Keratinocyte (primary cell): ENCODE measurements at regions not wholly inside any gene's neighbourhood (a gene's known extent, or its start where the extent isn't known, plus 50 kb on each side); places are given as distances from the start of the nearest gene placed in this dataset.

Experiments used
- DNase-seq: peaks from one replicate; pipeline ENCODE4 v3.0.0-alpha.2; 2011; ENCODE audit warnings: low read depth, missing footprints, low spot score
- FAIRE-seq: peaks from 2 replicates; lab custom pipeline; 2011; peaks lifted over from hg19 to GRCh38; lab: Jason Lieb, UNC
- H2AFZ ChIP-seq: 2 replicates; pipeline ENCODE4 v1.6.0; 2012; ENCODE audit warnings: low read length, control low read depth, inconsistent platforms; ENCODE audit not compliant: control insufficient read depth
- H3K27ac ChIP-seq: 2 replicates; pipeline ENCODE4 v1.5.1; 2011; ENCODE audit warnings: low read length; ENCODE audit not compliant: control insufficient read depth, insufficient read depth
- H3K27me3 ChIP-seq: 3 replicates; pipeline ENCODE4 v1.6.0; 2011; ENCODE audit warnings: low read length; ENCODE audit not compliant: control insufficient read depth, insufficient read depth; ENCODE audit errors: extremely low read depth
- H3K36me3 ChIP-seq, 2 experiments: 2 replicates in 1 of 2; 3 replicates in 1 of 2; pipeline ENCODE4 v1.5.1; 2011; ENCODE audit warnings: low read length in 2 of 2, mild to moderate bottlenecking in 1 of 2; ENCODE audit not compliant: control insufficient read depth in 2 of 2, insufficient read depth in 2 of 2; ENCODE audit errors: extremely low read depth in 1 of 2
- H3K4me1 ChIP-seq: 3 replicates; pipeline ENCODE4 v1.5.1; 2011; ENCODE audit warnings: low read length; ENCODE audit not compliant: control insufficient read depth, insufficient read depth; ENCODE audit errors: extremely low read depth
- H3K4me2 ChIP-seq: 3 replicates; pipeline ENCODE4 v1.6.0; 2011; ENCODE audit warnings: low read depth, low read length; ENCODE audit not compliant: control insufficient read depth, insufficient read depth; ENCODE audit errors: extremely low read depth
- H3K4me3 ChIP-seq, 3 experiments: fragments of 200-600 bp in 1 of 3; sonication (generic) in 1 of 3; 2 replicates in 2 of 3; 3 replicates in 1 of 3; pipeline ENCODE4 v1.5.1; 2011 to 2016; ENCODE audit warnings: low read length in 3 of 3, mild to moderate bottlenecking in 3 of 3, control low read depth in 2 of 3, inconsistent platforms in 1 of 3, low read depth in 1 of 3, mixed read lengths in 1 of 3, mixed run types in 1 of 3, moderate library complexity in 1 of 3; ENCODE audit not compliant: control insufficient read depth in 2 of 3, insufficient read depth in 2 of 3; ENCODE audit errors: extremely low read depth in 1 of 3
- H3K79me2 ChIP-seq: 2 replicates; pipeline ENCODE4 v1.6.0; 2012; ENCODE audit warnings: low read length; ENCODE audit not compliant: control insufficient read depth, insufficient read depth
- H3K9ac ChIP-seq: 3 replicates; pipeline ENCODE4 v1.6.0; 2011; ENCODE audit warnings: low read length; ENCODE audit not compliant: control insufficient read depth, insufficient read depth; ENCODE audit errors: extremely low read depth
- H3K9me1 ChIP-seq: 3 replicates; pipeline ENCODE4 v1.6.0; 2011; ENCODE audit warnings: low read length; ENCODE audit not compliant: control insufficient read depth, insufficient read depth; ENCODE audit errors: extremely low read depth
- H3K9me3 ChIP-seq: 2 replicates; pipeline ENCODE4 v1.5.1; 2012; ENCODE audit warnings: low read depth, low read length; ENCODE audit not compliant: control insufficient read depth
- H4K20me1 ChIP-seq: 3 replicates; pipeline ENCODE4 v1.6.0; 2011; ENCODE audit warnings: low read length; ENCODE audit not compliant: control insufficient read depth, insufficient read depth; ENCODE audit errors: extremely low read depth
- CTCF ChIP-seq, 3 experiments: IDR thresholded peaks in 1 of 3; conservative IDR thresholded peaks in 1 of 3; optimal IDR thresholded peaks in 1 of 3; 2 replicates in 2 of 3; 3 replicates in 1 of 3; pipeline versions ENCODE3 to v1.5.1; 2011; ENCODE audit warnings: low read length in 3 of 3, mild to moderate bottlenecking in 3 of 3, moderate library complexity in 2 of 3, control low read depth in 1 of 3, inconsistent platforms in 1 of 3; ENCODE audit not compliant: insufficient read depth in 2 of 3; ENCODE audit errors: extremely low read depth in 1 of 3
- EZH2 ChIP-seq: IDR thresholded peaks from one replicate; pipeline ENCODE4 v1.6.1; 2012; ENCODE audit warnings: inconsistent platforms, mild to moderate bottlenecking, low read length, moderate library complexity
- dilution Hi-C: fragments of 300-500 bp; cut with MboI; formaldehyde crosslinking; loops from one replicate; pipeline ENCODE4 v1.7.0; 2020; ENCODE audit warnings: low sequenced_read_pairs; ENCODE audit not compliant: extremely low pct_ligation_motif_present

GRCh38 chr15:58297639-58298038, 134.2 kb upstream of the LIPC start:
- dilution Hi-C loops, result no loop called here
- H3K36me3 ChIP-seq, result no peaks in the 10 kb centered on the region
- H3K4me3 ChIP-seq, result no peak overlapping the region
- DNase-seq (no peak), FAIRE-seq (no peak)
- no peaks in the 10 kb centered on the region for H3K79me2 ChIP-seq
- no peak overlapping the region for H2AFZ ChIP-seq
- H3K9ac ChIP-seq, result no peak overlapping the region
- no peak overlapping the region for H3K27ac ChIP-seq
- H4K20me1 ChIP-seq, result no peaks in the 10 kb centered on the region
- H3K9me1 ChIP-seq, result no peaks in the 10 kb centered on the region
- H3K9me3 ChIP-seq, result no peaks in the 10 kb centered on the region
- no peaks in the 10 kb centered on the region for H3K27me3 ChIP-seq
- TF ChIP-seq CTCF (optimal IDR thresholded peaks at IDR 0.05 in 1 of 3, IDR thresholded peaks at IDR 0.05 in 1 of 3, conservative IDR thresholded peaks at IDR 0.05 in 1 of 3; ENCODE audit: extremely low read depth in 1 of 3, insufficient read depth in 2 of 3, low read length in 3 of 3), result no peak
- H3K4me2 ChIP-seq, result no peak overlapping the region
- H3K4me1 ChIP-seq, result no peaks in the 10 kb centered on the region

GRCh38 chr15:58298879-58299850, 132.6 kb upstream of the LIPC start:
- Histone ChIP-seq H3K4me1 (no peaks in the 10 kb centered on the region), H3K27me3 (no peaks in the 10 kb centered on the region), H3K9me3 (no peaks in the 10 kb centered on the region), H3K4me2 (no peak overlapping the region), H4K20me1 (no peaks in the 10 kb centered on the region), H2AFZ (no peak overlapping the region), H3K9me1 (no peaks in the 10 kb centered on the region), H3K79me2 (no peaks in the 10 kb centered on the region), H3K4me3 (no peak overlapping the region), H3K27ac (no peak overlapping the region), H3K9ac (no peak overlapping the region), H3K36me3 (no peaks in the 10 kb centered on the region)
- dilution Hi-C loops, result no loop called here
- TF ChIP-seq CTCF (optimal IDR thresholded peaks at IDR 0.05 in 1 of 3, IDR thresholded peaks at IDR 0.05 in 1 of 3, conservative IDR thresholded peaks at IDR 0.05 in 1 of 3; ENCODE audit: extremely low read depth in 1 of 3, insufficient read depth in 2 of 3, low read length in 3 of 3) (no peak), EZH2 (no peak)
- DNase-seq (no peak), FAIRE-seq (no peak)
